ENCODE measurements at regions not wholly inside any gene's neighbourhood (a gene's known extent, or its start where the extent isn't known, plus 50 kb on each side); places are given as distances from the start of the nearest gene placed in this dataset.
"Not testable (repeated sequence)": the region's sequence is repeated elsewhere in the genome, so short reads cannot be mapped to it uniquely, and the experiment has no call there.

GRCh38 chr2:91588782-91589223, 2897.3 kb downstream of the RPIA start:
- TF ChIP-seq CTCF (IDR thresholded peaks at IDR 0.05 in 8 of 11, conservative IDR thresholded peaks at IDR 0.05 in 3 of 11); POLR2A (IDR thresholded peaks at IDR 0.05): not testable (repeated sequence)
